ENCODE measurements at regions not wholly inside any gene's neighbourhood (a gene's known extent, or its start where the extent isn't known, plus 50 kb on each side); places are given as distances from the start of the nearest gene placed in this dataset.

- H3K4me2 ChIP-seq (ENCODE audit: insufficient read depth, low read length) = no peak overlapping the region
- CTCF ChIA-PET (ENCODE audit: low intra/inter-chr PET ratio) = no interaction called here
Measured at GRCh38 chr3:170734735-170735065, 135.3 kb downstream of the RPL22L1 start.

More at GRCh38 chr3:170734735-170735065, 135.3 kb downstream of the RPL22L1 start:
- no peaks in the 10 kb centered on the region for H4K20me1 ChIP-seq (replicated peaks; ENCODE audit: control insufficient read depth, insufficient read depth, low read length)
- FAIRE-seq (no peak), ATAC-seq (no peak), DNase-seq (ENCODE audit: extremely low read depth in 1 of 4, low spot score in 3 of 4) (no peak)
- H3K36me3 ChIP-seq (ENCODE audit: control insufficient read depth, insufficient read depth, low read length) = no peaks in the 10 kb centered on the region
- whole genome bisulfite sequencing (ENCODE audit: insufficient coverage, low coverage, missing lambda C conversion rate) = no CpG with 5 or more reads among the region's 1 CpG
- no peak for TF ChIP-seq NFE2 (IDR thresholded peaks at IDR 0.05; ENCODE audit: low read depth)
- TF ChIP-seq GMEB1 (CRISPR knock-in tag; IDR thresholded peaks at IDR 0.05) = no peak
- TF ChIP-seq MBD1 (CRISPR knock-in tag; IDR thresholded peaks at IDR 0.05) = no peak
- TF ChIP-seq NCOR1 (IDR thresholded peaks at IDR 0.05) = no peak
- TF ChIP-seq ELK3 (CRISPR knock-in tag; IDR thresholded peaks at IDR 0.05) = no peak
- TF ChIP-seq CBX3 (IDR thresholded peaks at IDR 0.05; ENCODE audit: borderline replicate concordance in 1 of 2, low read length in 2 of 2) = no peak
- TF ChIP-seq PHF21A (IDR thresholded peaks at IDR 0.05; ENCODE audit: borderline replicate concordance, low read depth) = no peak
- TF ChIP-seq ZKSCAN3 (CRISPR knock-in tag; IDR thresholded peaks at IDR 0.05) = no peak
- H3K79me2 ChIP-seq (ENCODE audit: control insufficient read depth, insufficient read depth, low read length) = no peaks in the 10 kb centered on the region
- H3K27ac ChIP-seq (ENCODE audit: extremely low read depth, low read depth, low read length) = no peak overlapping the region
- H3K27me3 ChIP-seq (ENCODE audit: control insufficient read depth in 2 of 2, insufficient read depth in 2 of 2, low read length in 2 of 2) = no peaks in the 10 kb centered on the region
- intact Hi-C loops (cut with micrococcal nuclease) (no loop called here), in situ Hi-C loops (cut with MboI) (no loop called here)
- no peak overlapping the region for H2AFZ ChIP-seq (ENCODE audit: low read depth, low read length)
- no TSS peak for BruUV-seq (replicated peaks)
- POLR2A ChIA-PET = interaction anchor here (0.5 to 2.0 kb wide), 4 partner anchors 9 to 36 kb away, joined by 3 to 5 read pairs (median 4); no protein-coding TSS in a partner anchor
- H3K9me1 ChIP-seq (ENCODE audit: control insufficient read depth, insufficient read depth, low read length) = no peaks in the 10 kb centered on the region
- no peaks in the 10 kb centered on the region for H3K9me3 ChIP-seq (replicated peaks; ENCODE audit: control insufficient read depth, insufficient read depth, low read depth, low read length)
- no peak overlapping the region for H3K4me3 ChIP-seq
- no peak overlapping the region for H3K9ac ChIP-seq (ENCODE audit: insufficient read depth in 1 of 2, low read depth in 2 of 2, low read length in 2 of 2)
- peaks cover 6 to 22% of the 10 kb centered on the region in 2 experiments; a peak in 4 of 5 replicates for H3K4me1 ChIP-seq (replicated peaks in 1 of 2; ENCODE audit: control insufficient read depth in 2 of 2, insufficient read depth in 2 of 2, low read length in 2 of 2)

All from K562 (cell line).